ENCODE measurements at regions not wholly inside any gene's neighbourhood (a gene's known extent, or its start where the extent isn't known, plus 50 kb on each side); places are given as distances from the start of the nearest gene placed in this dataset.

DNA sequence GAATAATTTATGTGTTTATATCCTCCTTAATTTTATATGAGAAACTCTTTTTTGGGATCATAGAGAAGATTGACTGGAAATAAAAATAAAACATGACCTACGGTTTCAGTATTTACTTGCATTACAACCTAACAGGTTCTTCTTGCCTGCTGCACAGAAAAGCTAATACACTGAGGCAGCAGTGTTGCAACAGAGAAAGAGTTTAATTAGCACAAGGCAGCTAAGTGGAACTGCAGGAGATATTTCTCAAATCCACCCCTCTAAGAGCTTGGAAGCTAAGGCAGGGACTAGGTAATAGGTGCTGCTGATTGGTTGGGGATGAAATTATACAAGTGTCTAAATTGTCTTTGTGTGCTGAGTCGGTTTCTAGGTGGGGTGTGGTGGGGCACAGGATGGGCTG is 380.9 kb downstream of the DIRAS2 start:
- TF ChIP-seq, protein P1, sequence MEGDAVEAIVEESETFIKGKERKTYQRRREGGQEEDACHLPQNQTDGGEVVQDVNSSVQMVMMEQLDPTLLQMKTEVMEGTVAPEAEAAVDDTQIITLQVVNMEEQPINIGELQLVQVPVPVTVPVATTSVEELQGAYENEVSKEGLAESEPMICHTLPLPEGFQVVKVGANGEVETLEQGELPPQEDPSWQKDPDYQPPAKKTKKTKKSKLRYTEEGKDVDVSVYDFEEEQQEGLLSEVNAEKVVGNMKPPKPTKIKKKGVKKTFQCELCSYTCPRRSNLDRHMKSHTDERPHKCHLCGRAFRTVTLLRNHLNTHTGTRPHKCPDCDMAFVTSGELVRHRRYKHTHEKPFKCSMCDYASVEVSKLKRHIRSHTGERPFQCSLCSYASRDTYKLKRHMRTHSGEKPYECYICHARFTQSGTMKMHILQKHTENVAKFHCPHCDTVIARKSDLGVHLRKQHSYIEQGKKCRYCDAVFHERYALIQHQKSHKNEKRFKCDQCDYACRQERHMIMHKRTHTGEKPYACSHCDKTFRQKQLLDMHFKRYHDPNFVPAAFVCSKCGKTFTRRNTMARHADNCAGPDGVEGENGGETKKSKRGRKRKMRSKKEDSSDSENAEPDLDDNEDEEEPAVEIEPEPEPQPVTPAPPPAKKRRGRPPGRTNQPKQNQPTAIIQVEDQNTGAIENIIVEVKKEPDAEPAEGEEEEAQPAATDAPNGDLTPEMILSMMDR (IDR thresholded peaks at IDR 0.05): no peak
- TF ChIP-seq POLR2A (IDR thresholded peaks at IDR 0.05): no peak
